Neural cell (in vitro differentiated cells): ENCODE measurements at regions not wholly inside any gene's neighbourhood (a gene's known extent, or its start where the extent isn't known, plus 50 kb on each side); places are given as distances from the start of the nearest gene placed in this dataset.

Experiments used
- EP300 ChIP-seq: fragments of 450-650 bp; conservative IDR thresholded peaks from 2 replicates; pipeline ENCODE4 v1.6.1; 2014; ENCODE audit warnings: antibody characterized with exemption, mild to moderate bottlenecking, moderate library complexity; ENCODE audit not compliant: poor library complexity, severe bottlenecking
- TF ChIP-seq, protein P1 (sequence below): fragments of 450-650 bp; IDR thresholded peaks from 2 replicates; pipeline ENCODE4 v1.5.1; 2014; ENCODE audit warnings: antibody characterized with exemption, mild to moderate bottlenecking, moderate library complexity; ENCODE audit not compliant: poor library complexity, severe bottlenecking

DNA sequence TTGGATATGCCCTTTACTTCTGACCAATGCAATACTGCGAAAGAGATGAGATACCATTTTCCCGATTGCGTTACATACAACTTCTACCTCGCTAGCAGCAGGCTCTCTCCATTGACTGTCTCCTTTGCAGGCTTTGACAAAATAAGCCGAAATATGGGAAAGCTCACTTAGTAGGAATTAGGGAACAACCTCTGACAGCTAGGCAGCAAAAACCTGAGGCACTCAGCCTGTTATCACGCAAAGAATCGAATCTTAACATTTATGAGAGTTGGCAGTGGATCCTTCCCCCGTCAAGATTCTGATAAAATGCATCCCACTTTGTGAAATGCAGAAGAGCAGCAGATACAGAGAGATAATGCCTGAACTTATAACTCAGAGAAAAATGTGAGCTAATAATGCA lies 1379.5 kb upstream of the PCDH9 start:
- TF ChIP-seq, protein P1, sequence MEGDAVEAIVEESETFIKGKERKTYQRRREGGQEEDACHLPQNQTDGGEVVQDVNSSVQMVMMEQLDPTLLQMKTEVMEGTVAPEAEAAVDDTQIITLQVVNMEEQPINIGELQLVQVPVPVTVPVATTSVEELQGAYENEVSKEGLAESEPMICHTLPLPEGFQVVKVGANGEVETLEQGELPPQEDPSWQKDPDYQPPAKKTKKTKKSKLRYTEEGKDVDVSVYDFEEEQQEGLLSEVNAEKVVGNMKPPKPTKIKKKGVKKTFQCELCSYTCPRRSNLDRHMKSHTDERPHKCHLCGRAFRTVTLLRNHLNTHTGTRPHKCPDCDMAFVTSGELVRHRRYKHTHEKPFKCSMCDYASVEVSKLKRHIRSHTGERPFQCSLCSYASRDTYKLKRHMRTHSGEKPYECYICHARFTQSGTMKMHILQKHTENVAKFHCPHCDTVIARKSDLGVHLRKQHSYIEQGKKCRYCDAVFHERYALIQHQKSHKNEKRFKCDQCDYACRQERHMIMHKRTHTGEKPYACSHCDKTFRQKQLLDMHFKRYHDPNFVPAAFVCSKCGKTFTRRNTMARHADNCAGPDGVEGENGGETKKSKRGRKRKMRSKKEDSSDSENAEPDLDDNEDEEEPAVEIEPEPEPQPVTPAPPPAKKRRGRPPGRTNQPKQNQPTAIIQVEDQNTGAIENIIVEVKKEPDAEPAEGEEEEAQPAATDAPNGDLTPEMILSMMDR: no peak
- TF ChIP-seq EP300: no peak
